ENCODE measurements at regions not wholly inside any gene's neighbourhood (a gene's known extent, or its start where the extent isn't known, plus 50 kb on each side); places are given as distances from the start of the nearest gene placed in this dataset.
A peak's percentile ranks its signal among the peaks of the same experiment; 100 is the strongest.

- Mint-ChIP-seq H3K4me3 (ENCODE audit: unreplicated experiment) (no peak overlapping the region), H3K9me3 (ENCODE audit: low read depth) (peaks cover 3% of the 10 kb centered on the region), H3K36me3 (ENCODE audit: low read depth) (no peaks in the 10 kb centered on the region), H3K27ac (ENCODE audit: unreplicated experiment) (no peak overlapping the region), H3K4me1 (ENCODE audit: low read depth) (no peaks in the 10 kb centered on the region), H3K27me3 (ENCODE audit: low read depth) (no peaks in the 10 kb centered on the region)
- no peak for TF ChIP-seq CTCF (IDR thresholded peaks at IDR 0.05)
- DNase-seq (ENCODE audit: low spot score), result peak; percentile 55
These were observed 440.9 kb upstream of the GRM3 start for GRCh38 chr7:86202833-86203232.

- peak; percentile 79 for DNase-seq (ENCODE audit: low spot score)
- Mint-ChIP-seq H3K9me3 (ENCODE audit: low read depth) (peaks cover 3% of the 10 kb centered on the region), H3K27me3 (ENCODE audit: low read depth) (no peaks in the 10 kb centered on the region), H3K4me1 (ENCODE audit: low read depth) (no peaks in the 10 kb centered on the region), H3K4me3 (ENCODE audit: unreplicated experiment) (no peak overlapping the region), H3K27ac (ENCODE audit: unreplicated experiment) (no peak overlapping the region), H3K36me3 (ENCODE audit: low read depth) (no peaks in the 10 kb centered on the region)
- no peak for TF ChIP-seq CTCF (IDR thresholded peaks at IDR 0.05)
These were observed 441.9 kb upstream of the GRM3 start for GRCh38 chr7:86201767-86202166.

GRCh38 chr7:86199881-86200614 is 443.7 kb upstream of the GRM3 start:
- Mint-ChIP-seq H3K4me1 (ENCODE audit: low read depth) (no peaks in the 10 kb centered on the region), H3K27ac (ENCODE audit: unreplicated experiment) (no peak overlapping the region), H3K4me3 (ENCODE audit: unreplicated experiment) (no peak overlapping the region), H3K36me3 (ENCODE audit: low read depth) (no peaks in the 10 kb centered on the region), H3K9me3 (ENCODE audit: low read depth) (peaks cover 3% of the 10 kb centered on the region), H3K27me3 (ENCODE audit: low read depth) (no peaks in the 10 kb centered on the region)
- no peak for TF ChIP-seq CTCF (IDR thresholded peaks at IDR 0.05)
- no peak for DNase-seq (ENCODE audit: low spot score)

GRCh38 chr7:86190351-86190750 is 453.4 kb upstream of the GRM3 start:
- H3K27ac Mint-ChIP-seq (ENCODE audit: unreplicated experiment), result no peak overlapping the region
- H3K9me3 Mint-ChIP-seq (ENCODE audit: low read depth), result no peaks in the 10 kb centered on the region
- no peak for TF ChIP-seq CTCF (IDR thresholded peaks at IDR 0.05)
- H3K36me3 Mint-ChIP-seq (ENCODE audit: low read depth), result no peaks in the 10 kb centered on the region
- no peak overlapping the region for H3K4me3 Mint-ChIP-seq (ENCODE audit: unreplicated experiment)
- no peak for DNase-seq (ENCODE audit: low spot score)
- no peaks in the 10 kb centered on the region for H3K4me1 Mint-ChIP-seq (ENCODE audit: low read depth)
- H3K27me3 Mint-ChIP-seq (ENCODE audit: low read depth), result peaks cover 4% of the 10 kb centered on the region

- no peak for DNase-seq (ENCODE audit: low spot score)
- H3K27ac Mint-ChIP-seq (ENCODE audit: unreplicated experiment), result no peak overlapping the region
- H3K4me1 Mint-ChIP-seq (ENCODE audit: low read depth), result no peaks in the 10 kb centered on the region
- TF ChIP-seq CTCF (IDR thresholded peaks at IDR 0.05), result no peak
- H3K4me3 Mint-ChIP-seq (ENCODE audit: unreplicated experiment), result no peak overlapping the region
- H3K9me3 Mint-ChIP-seq (ENCODE audit: low read depth), result peaks cover 4% of the 10 kb centered on the region
- no peaks in the 10 kb centered on the region for H3K36me3 Mint-ChIP-seq (ENCODE audit: low read depth)
- no peaks in the 10 kb centered on the region for H3K27me3 Mint-ChIP-seq (ENCODE audit: low read depth)
These were observed 462.2 kb upstream of the GRM3 start for GRCh38 chr7:86181474-86181873.
